Left ventricle myocardium inferior (tissue), 1 donor: ENCODE measurements at regions not wholly inside any gene's neighbourhood (a gene's known extent, or its start where the extent isn't known, plus 50 kb on each side); places are given as distances from the start of the nearest gene placed in this dataset.

Source experiments
- DNase-seq: peaks from one replicate; pipeline ENCODE4 v3.0.0-alpha.2; 2020
- H3K27ac ChIP-seq: fragments of 200-600 bp; replicated peaks from 2 replicates; pipeline ENCODE4 v1.8.0; 2021
- H3K27me3 ChIP-seq: fragments of 200-600 bp; 2 replicates; pipeline ENCODE4 v1.8.0; 2021; ENCODE audit warnings: low read depth
- H3K36me3 ChIP-seq: fragments of 200-600 bp; 2 replicates; pipeline ENCODE4 v1.8.0; 2021
- H3K4me1 ChIP-seq: fragments of 200-600 bp; 2 replicates; pipeline ENCODE4 v1.8.0; 2021
- H3K4me3 ChIP-seq: fragments of 200-600 bp; 2 replicates; pipeline ENCODE4 v1.8.0; 2021; ENCODE audit warnings: mild to moderate bottlenecking, moderate library complexity
- H3K9me3 ChIP-seq: fragments of 200-600 bp; replicated peaks from 2 replicates; pipeline ENCODE4 v1.8.0; 2021
- intact Hi-C: fragments of 100-400 bp; cut with micrococcal nuclease; formaldehyde crosslinking; loops from one replicate; pipeline ENCODE4 v1.11.0; 2022
- TF ChIP-seq, protein P1 (sequence below): fragments of 200-600 bp; IDR thresholded peaks from 2 replicates; pipeline ENCODE4 v1.8.0; 2021; ENCODE audit warnings: antibody characterized with exemption, mild to moderate bottlenecking, borderline replicate concordance
- donor health status: DM: no; HTN: yes; CAD: no; lungs with severe emphysema.

DNA sequence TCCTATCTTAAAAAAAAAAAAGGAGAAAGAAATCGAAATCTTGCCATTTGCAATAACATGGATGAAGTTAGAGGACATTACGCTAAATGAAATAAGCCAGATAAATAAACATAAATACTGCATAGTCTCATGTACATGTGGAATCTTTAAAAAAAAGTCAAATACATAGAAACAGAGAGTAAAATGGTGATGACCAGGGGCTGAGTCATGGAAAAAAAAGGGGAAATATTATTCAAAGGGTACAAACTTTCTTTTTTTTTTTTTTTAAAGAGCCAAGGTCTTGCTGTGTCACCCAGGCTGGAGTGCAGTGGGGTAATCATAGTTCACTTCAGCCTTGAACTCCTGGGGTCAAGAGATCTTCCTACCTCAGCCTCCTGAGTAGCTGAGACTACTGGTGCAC, 310.1 kb downstream of the ZNF608 start:
- no peak overlapping the region for H3K27ac ChIP-seq
- DNase-seq, result no peak
- TF ChIP-seq, protein P1, sequence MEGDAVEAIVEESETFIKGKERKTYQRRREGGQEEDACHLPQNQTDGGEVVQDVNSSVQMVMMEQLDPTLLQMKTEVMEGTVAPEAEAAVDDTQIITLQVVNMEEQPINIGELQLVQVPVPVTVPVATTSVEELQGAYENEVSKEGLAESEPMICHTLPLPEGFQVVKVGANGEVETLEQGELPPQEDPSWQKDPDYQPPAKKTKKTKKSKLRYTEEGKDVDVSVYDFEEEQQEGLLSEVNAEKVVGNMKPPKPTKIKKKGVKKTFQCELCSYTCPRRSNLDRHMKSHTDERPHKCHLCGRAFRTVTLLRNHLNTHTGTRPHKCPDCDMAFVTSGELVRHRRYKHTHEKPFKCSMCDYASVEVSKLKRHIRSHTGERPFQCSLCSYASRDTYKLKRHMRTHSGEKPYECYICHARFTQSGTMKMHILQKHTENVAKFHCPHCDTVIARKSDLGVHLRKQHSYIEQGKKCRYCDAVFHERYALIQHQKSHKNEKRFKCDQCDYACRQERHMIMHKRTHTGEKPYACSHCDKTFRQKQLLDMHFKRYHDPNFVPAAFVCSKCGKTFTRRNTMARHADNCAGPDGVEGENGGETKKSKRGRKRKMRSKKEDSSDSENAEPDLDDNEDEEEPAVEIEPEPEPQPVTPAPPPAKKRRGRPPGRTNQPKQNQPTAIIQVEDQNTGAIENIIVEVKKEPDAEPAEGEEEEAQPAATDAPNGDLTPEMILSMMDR, result no peak
- H3K4me1 ChIP-seq, result peaks cover 13% of the 10 kb centered on the region
- intact Hi-C loops, result no loop called here
- H3K9me3 ChIP-seq, result peaks cover 37% of the 10 kb centered on the region
- no peaks in the 10 kb centered on the region for H3K36me3 ChIP-seq
- no peaks in the 10 kb centered on the region for H3K27me3 ChIP-seq
- H3K4me3 ChIP-seq, result no peak overlapping the region

DNA sequence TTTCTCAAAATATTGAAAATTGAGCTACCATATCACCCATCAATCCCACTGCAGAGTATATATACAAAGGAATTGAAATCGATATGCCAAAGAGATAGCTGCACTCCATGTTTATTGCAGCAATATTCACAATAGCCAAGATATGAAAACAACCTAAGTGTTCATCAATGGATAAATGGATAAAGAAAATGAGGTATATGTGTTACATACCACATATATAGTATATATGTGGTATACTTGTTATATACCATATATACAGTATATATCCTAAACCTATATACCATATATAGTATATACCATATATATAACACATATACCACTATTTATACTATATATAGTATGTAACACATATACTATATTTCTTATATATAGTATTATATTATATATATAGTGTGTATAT, 313.3 kb downstream of the ZNF608 start:
- no peaks in the 10 kb centered on the region for H3K36me3 ChIP-seq
- TF ChIP-seq, protein P1, result no peak
- H3K9me3 ChIP-seq, result peaks cover 55% of the 10 kb centered on the region
- H3K4me3 ChIP-seq, result no peak overlapping the region
- no peak overlapping the region for H3K27ac ChIP-seq
- DNase-seq, result no peak
- H3K4me1 ChIP-seq, result peaks cover under 1% of the 10 kb centered on the region
- intact Hi-C loops, result no loop called here
- H3K27me3 ChIP-seq, result no peaks in the 10 kb centered on the region

DNA sequence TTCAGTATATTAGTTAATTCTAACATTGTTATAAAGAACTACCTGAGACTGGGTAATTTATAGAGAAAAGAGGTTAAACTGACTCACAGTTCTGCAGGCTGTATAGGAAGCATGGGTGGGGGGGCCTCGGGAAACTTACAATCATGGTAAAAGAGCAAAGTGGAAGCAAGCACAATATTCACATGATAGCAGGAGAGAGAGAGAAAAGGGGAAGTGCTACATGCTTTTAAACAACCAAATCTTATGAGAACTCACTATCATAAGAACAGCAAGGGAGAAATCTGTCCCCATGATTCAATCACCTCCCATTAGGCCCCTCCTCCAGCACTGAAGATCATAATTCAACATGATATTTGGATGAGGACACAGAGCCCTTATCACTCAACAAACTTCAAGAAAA, 324.9 kb downstream of the ZNF608 start:
- no peak for DNase-seq
- Histone ChIP-seq H3K27me3 (no peaks in the 10 kb centered on the region), H3K9me3 (peaks cover 42% of the 10 kb centered on the region), H3K4me1 (peaks cover 4% of the 10 kb centered on the region), H3K36me3 (no peaks in the 10 kb centered on the region), H3K4me3 (no peak overlapping the region), H3K27ac (no peak overlapping the region)
- intact Hi-C loops, result no loop called here
- TF ChIP-seq, protein P1, result no peak

DNA sequence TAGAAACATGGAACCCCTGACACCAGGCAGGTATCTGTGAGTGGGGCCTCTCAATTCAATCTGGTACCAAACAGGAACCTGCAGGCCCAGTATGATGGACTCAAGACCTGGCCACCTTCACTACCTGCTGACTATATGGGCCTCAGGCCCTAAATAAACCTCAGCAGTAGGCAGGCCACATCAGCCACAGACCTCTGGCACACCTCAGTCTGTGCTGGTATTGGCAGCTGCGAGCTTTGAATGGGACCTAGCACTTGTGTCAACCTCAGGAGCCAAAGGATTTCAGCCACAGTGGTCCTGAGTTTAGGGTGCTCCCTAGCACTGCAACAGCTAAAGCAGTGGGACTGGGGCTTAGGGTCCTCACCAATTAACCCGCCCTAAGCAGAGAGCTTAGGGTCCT, 325.5 kb downstream of the ZNF608 start:
- no peak overlapping the region for H3K27ac ChIP-seq

DNA sequence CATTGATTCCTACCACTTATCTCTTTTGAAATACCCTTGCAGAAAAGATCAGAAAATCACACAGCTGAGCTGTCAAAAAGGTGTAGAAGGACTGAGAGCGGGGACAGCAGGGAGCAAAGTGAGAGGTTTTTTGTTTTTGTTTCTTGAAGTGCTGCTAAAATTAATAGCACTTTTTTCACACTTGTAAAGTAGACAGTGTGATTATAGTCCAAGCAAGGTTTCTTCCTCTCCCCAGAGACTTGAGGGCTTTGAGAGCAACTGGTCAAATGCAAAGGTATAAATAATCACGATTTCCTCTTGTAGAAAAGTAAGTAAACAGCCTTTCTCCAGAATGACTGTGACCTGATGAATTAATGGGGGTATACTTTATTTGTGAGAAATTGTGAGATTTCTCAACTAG, 326.9 kb downstream of the ZNF608 start:
- H3K36me3 ChIP-seq, result no peaks in the 10 kb centered on the region
- TF ChIP-seq, protein P1, result no peak
- H3K9me3 ChIP-seq, result peaks cover 31% of the 10 kb centered on the region
- no peak overlapping the region for H3K27ac ChIP-seq
- no peak overlapping the region for H3K4me3 ChIP-seq
- intact Hi-C loops, result no loop called here
- no peak for DNase-seq
- no peaks in the 10 kb centered on the region for H3K27me3 ChIP-seq
- H3K4me1 ChIP-seq, result peaks cover 10% of the 10 kb centered on the region

More for the DNA sequence above, 325.5 kb downstream of the ZNF608 start:
- Histone ChIP-seq H3K4me3 (no peak overlapping the region), H3K4me1 (peaks cover 10% of the 10 kb centered on the region), H3K27me3 (no peaks in the 10 kb centered on the region), H3K36me3 (no peaks in the 10 kb centered on the region), H3K9me3 (peaks cover 42% of the 10 kb centered on the region)
- no peak for DNase-seq
- intact Hi-C loops, result no loop called here
- TF ChIP-seq, protein P1, result no peak

DNA sequence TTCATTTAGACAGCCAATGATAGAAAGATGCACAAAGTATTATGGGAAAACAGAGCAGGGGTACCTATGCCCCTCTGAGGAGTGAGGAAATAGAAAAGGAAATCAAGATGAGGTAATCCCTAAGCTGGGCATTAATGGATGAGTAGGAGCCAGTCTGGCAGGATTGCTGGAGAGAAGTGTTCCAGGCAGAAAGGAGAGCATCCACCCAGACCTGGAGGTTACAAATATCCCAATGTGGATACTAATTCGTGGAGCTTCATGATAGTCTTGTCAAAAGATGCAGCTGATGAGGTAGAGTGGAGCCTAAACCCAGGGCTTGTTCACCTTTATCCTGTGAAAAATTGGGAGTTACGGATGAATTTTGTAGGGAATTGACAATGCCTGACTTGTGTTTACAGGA, 328.0 kb downstream of the ZNF608 start:
- DNase-seq, result no peak
- H3K36me3 ChIP-seq, result no peaks in the 10 kb centered on the region
- H3K27ac ChIP-seq, result no peak overlapping the region
- TF ChIP-seq, protein P1, result no peak
- peaks cover 19% of the 10 kb centered on the region for H3K9me3 ChIP-seq
- H3K4me3 ChIP-seq, result no peak overlapping the region
- no peaks in the 10 kb centered on the region for H3K27me3 ChIP-seq
- intact Hi-C loops, result no loop called here
- H3K4me1 ChIP-seq, result peaks cover 10% of the 10 kb centered on the region
